HG03571 (cell line): ENCODE measurements at regions not wholly inside any gene's neighbourhood (a gene's known extent, or its start where the extent isn't known, plus 50 kb on each side); places are given as distances from the start of the nearest gene placed in this dataset.

Experiments
- ATAC-seq: cut with Tn5 transposase; IDR thresholded peaks from one replicate; pipeline ENCODE4 v1.9.1; 2021; ENCODE audit not compliant: unreplicated experiment

DNA sequence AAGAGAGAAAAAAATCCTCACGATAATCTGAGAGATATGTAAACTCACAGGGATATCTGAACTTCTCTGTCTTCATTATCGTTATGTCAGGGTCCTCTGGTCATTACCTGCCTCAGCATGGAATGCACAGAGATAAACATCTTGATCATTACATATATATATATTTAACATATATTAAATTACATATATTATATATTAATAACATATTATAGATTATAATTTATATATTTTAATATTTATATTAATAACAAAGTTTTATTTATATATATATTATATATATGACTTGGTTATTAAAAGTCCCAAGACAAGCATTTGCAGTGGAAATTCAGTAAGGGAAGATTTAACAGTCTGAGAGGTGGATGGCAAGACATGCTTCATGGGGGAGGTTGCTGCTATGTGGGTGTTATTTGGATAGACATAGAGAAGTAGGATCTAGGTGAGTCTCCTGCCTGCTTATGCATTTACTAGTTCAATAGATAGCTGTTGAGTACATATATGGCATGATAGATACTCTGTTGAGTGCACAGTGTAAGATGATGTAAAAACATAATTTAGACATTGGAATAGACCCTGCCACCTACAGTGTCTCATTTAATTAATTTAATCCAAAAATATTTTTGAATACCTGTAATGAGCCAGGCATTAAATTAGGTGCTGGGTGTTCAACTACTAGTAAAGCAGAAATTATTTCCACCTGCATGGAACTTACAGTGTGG is 255.2 kb downstream of the RAD51AP2 start:
- ATAC-seq = no peak

DNA sequence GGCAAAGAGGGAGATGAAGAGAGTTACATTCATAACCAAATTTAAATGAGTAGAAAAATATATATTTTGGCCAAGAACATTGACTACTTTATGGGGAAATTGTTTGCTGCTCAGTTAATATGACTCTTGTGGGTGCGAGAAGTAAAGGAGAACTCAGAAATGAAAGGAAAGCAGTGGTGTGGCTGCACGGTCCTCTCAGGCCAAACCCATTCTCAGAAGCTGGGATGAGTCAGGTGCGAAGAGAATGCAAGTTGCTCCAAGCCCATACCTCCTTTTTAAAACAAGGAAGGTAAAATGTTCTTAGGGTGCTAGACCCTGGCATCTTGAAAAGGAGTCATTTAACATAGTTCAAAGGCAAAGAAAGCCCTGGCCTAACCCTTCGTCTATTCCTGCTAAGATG is 258.6 kb downstream of the RAD51AP2 start:
- no peak for ATAC-seq

DNA sequence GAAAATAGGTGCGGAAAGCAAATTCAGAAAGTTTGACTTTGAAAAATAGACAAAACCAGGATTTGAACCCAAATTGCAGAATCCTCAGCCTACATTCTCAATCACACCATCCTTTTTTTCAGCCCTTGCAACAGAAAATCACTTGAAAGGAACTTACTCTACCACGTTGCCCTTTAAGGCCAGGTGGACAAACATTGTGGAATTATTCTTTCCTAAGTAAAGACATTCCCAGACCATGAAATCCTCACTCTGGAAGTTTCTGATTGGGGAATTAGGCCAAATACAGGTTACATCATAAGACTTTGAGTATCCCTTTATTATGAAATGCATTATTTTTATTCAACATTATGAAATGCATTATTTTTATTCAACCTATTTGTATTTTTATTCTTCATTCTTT is 259.4 kb downstream of the RAD51AP2 start:
- no peak for ATAC-seq

GRCh38 chr2:17257189-17257909 is 260.9 kb downstream of the RAD51AP2 start:
- ATAC-seq = no peak

DNA sequence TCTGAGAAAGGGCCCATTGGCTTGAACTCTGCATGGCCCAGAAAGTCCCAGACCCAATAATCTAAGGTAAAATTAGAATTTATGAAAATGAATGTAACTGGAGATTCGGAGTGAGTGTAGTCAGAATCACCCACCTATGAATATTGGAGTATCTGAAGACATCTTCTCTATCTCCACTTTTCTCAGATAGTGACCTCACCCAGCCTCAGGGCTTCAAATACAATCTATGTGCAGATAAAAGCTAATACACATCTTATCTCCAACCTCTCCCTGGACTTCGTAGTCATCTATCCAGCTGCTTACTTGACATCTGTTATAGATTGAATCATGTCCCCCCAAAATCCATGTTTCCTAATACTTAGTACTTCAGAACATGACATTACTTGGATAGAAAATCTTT is 263.2 kb downstream of the RAD51AP2 start:
- no peak for ATAC-seq

- no peak for ATAC-seq
These were observed 263.8 kb downstream of the RAD51AP2 start for GRCh38 chr2:17254421-17254820.

- no peak for ATAC-seq
These were observed 266.0 kb downstream of the RAD51AP2 start for GRCh38 chr2:17252258-17252657.

GRCh38 chr2:17251171-17251570 is 267.1 kb downstream of the RAD51AP2 start:
- ATAC-seq = no peak

GRCh38 chr2:17249249-17249648 is 269.0 kb downstream of the RAD51AP2 start:
- ATAC-seq = no peak

DNA sequence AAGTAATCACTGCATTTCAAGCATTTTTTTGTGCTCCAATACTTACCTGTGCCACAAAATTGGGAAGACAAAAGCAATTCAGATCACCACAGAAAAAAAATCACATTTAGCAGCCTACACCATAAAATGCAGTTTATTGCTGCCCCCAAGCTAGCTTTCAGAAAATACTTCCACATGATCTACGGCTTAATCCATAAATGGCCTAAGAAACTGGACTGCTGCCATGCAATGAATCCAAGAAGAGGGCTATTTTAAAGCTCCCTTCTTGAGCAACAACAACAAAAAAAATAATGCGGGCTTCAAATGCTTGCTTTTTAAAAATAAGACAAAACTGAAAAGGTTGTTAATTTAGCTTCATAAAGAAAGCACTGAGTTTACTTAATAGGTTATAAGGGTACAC is 272.3 kb downstream of the RAD51AP2 start:
- ATAC-seq = no peak

DNA sequence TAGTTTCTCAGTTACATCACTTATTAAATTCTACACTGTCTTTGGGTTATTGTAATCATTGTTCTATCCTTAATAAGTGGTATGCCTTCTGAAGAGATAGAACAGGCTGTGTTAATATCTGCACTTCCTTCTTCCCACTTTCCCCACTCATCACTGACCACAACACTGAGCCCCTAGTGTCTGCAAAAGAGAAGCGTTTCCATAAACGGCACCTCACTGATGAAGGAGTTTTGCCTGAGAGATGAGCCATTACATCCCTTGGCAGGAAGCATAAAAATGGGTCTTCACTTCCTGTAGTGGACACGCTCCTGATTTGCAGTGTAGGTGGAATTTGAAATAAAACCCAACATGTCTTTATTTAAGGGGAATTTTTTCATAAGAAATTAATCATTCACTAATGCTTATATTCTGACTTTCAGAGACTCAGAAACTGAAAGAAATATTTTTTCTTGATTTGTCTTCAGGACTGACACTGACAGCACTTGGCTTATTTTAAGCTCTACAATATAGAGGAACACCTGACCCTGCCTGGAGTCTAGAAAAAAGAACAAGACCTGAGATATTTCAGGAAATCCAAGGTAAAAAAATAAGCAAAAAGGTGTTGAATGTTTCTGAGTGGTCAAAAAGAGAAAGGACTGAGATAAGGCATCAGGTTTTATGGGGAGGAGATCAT is 275.3 kb downstream of the RAD51AP2 start:
- no peak for ATAC-seq

DNA sequence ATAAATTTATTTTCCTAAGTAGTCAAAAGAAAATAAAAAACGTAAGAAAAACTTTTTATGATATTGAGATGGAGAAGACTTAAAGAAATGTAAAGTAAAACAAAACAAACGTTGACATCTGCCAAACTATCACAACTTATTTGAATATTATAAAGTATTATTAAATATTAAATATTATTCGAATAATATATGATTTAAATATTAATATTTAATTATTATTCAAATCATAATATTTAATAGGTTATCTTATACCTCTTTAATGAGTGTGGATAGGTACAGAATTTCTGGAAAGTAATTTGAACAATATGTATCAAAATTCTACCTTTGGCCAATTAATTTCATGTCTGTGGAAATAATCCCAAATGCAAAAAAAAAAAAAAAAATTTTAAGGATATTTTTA is 278.7 kb downstream of the RAD51AP2 start:
- ATAC-seq = no peak

GRCh38 chr2:17235167-17235566 is 283.1 kb downstream of the RAD51AP2 start:
- no peak for ATAC-seq

- ATAC-seq = no peak
These were observed 285.3 kb downstream of the RAD51AP2 start for GRCh38 chr2:17232776-17233556.

- ATAC-seq = no peak
These were observed 286.8 kb downstream of the RAD51AP2 start for GRCh38 chr2:17231394-17231965.

DNA sequence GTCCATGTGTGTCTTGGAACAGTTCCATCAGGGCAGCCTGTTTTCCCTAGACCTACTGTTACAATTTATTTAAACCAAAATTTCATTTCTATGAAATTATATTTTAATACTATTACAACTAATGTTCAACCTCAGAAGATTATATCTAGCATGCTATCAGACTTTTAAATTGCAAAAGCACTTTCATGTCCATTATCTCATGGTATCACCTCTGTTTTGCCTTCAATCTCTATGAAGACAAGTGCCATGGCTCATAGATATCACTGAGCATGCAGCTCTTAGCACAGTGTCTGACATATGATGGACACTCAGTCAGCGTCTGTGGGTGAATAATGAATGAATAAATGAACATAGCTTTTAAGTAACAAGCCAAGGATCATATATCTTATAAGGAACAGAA is 288.8 kb downstream of the RAD51AP2 start:
- no peak for ATAC-seq

DNA sequence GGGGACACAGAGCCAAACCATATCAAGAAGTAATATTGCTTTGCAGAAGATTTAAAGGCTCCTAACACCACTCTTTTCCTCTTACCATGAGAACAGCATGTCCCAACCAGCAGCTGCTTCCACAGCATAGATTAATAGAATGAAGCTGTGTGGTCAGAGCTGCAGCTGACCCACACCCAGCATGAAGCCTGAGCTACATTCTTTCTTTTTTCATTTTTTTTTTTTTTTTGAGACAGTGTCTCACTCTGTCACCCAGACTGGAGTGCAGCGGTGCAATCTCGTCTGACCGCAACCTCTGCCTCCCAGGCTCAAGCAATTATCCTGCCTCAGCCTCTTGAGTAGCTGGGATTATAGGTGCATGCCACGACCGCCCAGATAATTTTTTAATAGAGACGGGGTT is 289.8 kb downstream of the RAD51AP2 start:
- ATAC-seq = no peak

DNA sequence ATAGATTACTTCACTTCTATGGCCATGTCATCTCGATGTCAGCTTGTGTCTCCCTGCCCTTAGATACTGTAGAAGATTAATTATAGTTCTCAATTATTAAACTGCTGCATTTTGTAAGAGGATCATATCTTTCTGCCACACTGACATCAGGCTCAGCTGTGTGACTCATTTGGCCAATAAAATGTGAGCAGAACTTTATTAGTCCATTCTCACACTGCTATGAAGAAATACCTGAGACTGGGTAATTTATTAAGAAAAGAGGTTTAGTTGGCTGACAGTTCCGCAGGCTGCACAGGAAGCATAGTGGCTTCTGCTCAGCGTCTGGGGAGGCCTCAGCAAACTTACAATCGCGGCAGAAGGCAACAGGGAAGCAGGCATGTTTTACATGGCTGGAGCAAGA is 290.4 kb downstream of the RAD51AP2 start:
- ATAC-seq = no peak

GRCh38 chr2:17226941-17227490 is 291.2 kb downstream of the RAD51AP2 start:
- ATAC-seq = no peak

GRCh38 chr2:17223211-17223610 is 295.0 kb downstream of the RAD51AP2 start:
- ATAC-seq = no peak

DNA sequence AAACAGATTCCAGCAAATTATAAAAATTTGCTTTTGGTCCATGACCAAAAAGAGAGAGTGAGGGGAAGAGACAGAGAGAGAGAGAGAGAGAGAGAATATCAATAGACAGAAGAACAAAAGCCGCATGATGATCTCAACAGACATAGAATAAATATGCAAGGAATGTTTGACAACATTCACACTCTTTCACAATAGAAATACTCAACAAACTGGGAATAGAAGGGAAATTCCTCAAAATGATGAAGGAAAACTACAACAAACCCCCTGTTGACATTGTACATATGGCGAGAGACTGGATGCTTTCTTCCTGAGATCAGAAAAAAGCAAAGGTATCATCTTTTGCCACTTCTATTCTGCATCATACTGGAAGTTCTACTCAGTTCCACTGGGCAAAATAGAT is 309.7 kb downstream of the RAD51AP2 start:
- no peak for ATAC-seq
